GM18873 (cell line): ENCODE measurements at regions not wholly inside any gene's neighbourhood (a gene's known extent, or its start where the extent isn't known, plus 50 kb on each side); places are given as distances from the start of the nearest gene placed in this dataset.
"Not testable (repeated sequence)": the region's sequence is repeated elsewhere in the genome, so short reads cannot be mapped to it uniquely, and the experiment has no call there.

ENCODE experiments used
- ATAC-seq: cut with Tn5 transposase; IDR thresholded peaks from one replicate; pipeline ENCODE4 v1.9.1; 2021; ENCODE audit warnings: mild to moderate bottlenecking, moderate library complexity, moderate number of reproducible peaks; ENCODE audit not compliant: unreplicated experiment, low FRiP score

DNA sequence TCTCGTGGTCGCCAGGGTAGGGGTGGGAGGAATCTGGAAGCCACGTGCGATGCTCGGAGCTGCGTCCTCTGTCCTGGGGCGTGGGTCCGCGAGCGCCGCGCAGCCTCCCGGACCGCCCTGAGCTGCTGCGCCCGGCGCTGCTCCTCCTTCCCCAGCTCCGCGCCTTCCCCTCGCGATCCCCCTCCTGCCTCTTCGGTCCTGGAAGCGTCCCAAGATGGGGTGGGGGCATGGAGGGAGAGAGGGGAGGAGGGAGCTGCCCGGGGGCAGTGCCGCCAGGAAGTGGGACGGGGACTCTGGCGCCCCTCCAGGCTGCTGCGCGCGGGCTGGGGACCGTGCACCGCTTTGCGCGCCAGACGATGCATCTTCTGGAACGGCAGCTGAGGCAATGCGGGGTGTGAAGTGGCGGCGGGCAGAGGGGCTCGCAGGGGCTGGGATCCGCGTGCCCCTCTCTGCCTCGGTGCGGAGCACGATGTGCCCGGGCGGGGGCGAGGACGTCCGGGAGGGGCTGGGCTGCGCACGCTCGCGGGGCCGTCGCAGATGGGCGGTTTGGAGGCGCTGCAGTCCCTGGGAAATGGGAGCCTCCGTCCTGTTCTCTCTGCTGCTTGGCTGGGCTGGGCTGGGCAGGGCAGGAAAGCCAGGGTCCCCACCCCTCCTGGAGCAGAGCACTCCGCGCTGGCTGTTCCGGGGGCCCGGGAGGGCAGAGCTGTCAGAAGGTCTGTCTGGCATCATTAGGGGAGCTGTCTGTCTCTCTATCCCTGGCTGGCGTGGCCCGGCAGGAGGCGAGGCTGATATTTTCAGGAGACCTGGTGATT lies 388.0 kb downstream of the SEC14L1 start:
- no peak for ATAC-seq

- ATAC-seq: no peak
Observed at GRCh38 chr17:77529328-77529650, 388.5 kb downstream of the SEC14L1 start.

- no peak for ATAC-seq
Observed at GRCh38 chr17:77530591-77530990, 389.8 kb downstream of the SEC14L1 start.

- ATAC-seq: no peak
Observed at GRCh38 chr17:77531002-77531401, 390.2 kb downstream of the SEC14L1 start.

DNA sequence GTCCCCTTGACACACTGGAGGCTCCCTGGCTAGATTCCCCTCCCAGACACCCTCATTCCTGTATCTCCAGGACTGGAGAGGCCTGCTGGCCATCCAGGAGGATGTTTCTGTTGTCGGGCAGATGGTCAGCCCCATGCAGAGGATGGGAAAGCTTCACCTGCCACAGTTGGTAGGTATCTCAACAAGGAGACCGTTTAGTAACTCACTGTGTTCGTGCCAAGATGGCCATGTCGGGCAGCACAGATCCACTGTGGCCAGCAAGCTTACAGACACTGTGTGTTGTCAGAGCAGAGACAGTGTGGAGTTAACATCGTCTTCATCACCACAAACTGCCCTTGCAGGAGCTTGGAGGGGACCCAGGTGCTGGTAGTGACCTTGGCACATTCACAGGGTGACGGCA lies 390.9 kb downstream of the SEC14L1 start:
- ATAC-seq: no peak

DNA sequence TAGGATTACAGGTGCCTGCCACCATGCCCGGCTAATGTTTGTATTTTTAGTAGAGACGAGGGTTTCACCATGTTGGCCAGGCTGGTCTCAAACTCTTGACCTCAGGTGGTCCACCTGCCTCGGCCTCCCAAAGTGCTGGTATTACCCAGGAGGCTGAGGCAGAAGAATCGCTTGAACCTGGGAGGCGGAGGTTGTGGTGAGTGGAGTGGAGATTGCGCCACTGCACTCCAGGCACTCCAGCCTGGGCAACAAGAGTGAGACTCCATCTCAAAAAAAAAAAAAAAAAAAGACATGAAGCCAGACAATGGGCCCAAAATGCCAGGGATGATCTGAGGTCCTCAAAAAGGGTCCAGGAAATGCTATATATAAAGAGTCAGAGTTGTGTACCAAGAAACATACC lies 392.9 kb downstream of the SEC14L1 start:
- not testable (repeated sequence) for ATAC-seq

DNA sequence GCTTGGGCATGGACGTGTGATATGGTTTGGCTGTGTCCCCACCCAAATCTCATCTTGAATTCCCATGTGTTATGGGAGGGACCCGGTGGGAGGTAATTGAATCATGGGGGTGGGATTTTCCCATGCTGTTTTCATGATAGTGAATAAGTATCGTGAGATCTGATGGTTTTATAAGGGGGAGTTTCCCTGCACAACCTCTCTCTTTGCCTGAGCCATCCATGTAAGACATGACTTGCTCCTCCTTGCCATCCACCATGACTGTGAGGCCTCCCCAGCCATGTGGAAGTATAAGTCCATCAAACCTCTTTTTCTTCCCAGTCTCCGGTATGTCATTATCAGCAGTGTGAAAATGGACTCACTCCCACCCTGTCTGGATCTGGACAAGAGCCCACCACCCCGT lies 393.4 kb downstream of the SEC14L1 start:
- ATAC-seq: no peak

DNA sequence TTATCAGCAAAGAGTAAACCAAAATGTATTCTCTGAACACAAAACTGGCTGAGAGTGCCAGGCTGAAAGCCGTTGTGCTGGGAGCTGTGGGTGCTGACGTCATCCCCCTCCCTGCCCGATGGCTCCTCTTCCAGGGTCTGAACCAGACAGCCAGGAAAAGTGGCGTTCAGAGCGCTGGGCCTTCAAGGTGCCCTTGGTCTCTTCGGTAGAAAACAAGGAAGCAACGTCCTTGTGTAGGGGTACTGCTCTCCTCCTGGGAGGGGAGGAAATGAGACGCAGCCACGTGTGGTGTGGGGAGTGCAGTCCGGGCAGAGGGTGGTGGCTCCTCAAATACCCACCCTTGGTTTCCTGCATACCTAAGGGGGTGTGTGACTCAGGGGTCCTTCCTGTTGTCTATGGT lies 394.7 kb downstream of the SEC14L1 start:
- no peak for ATAC-seq

DNA sequence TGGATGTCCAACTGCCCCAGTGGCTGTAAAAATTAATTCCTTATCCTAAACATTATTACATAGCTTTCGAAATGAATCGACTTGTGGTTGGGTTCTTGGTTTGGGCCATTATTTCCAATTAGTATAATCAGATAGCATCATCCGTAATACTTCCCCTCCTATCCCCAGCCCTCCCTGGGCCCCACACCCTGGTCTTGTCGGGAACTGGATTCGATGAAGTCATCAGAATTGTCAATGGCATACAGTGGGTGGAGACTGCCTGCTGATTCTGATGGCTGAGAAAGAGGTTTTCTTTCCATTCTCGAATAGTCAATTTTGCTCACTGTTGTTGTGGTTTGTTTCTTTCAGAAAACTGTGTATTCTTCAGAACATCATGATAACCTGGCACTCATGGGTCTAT lies 395.1 kb downstream of the SEC14L1 start:
- no peak for ATAC-seq

GRCh38 chr17:77537566-77537965 lies 396.8 kb downstream of the SEC14L1 start:
- no peak for ATAC-seq

DNA sequence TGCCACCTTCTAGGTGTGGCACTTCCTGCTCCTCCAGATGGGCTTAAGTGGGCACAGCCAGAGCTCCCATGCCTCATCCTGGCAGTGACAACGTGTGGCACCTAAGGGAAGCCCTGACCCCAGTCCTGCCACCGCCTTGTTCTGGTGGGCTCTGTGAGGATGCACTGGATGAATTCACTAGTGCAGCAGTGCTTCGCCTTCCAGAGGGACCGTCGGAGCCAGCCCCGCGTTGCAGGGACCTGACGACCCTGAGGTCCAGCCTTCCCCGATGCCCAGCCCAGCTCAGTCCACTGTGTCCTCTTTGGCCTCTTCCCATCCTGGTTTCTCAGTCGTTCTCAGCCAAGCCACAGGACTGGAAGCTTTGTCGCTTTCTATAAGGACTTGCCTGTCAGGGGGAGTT lies 399.8 kb downstream of the SEC14L1 start:
- no peak for ATAC-seq

DNA sequence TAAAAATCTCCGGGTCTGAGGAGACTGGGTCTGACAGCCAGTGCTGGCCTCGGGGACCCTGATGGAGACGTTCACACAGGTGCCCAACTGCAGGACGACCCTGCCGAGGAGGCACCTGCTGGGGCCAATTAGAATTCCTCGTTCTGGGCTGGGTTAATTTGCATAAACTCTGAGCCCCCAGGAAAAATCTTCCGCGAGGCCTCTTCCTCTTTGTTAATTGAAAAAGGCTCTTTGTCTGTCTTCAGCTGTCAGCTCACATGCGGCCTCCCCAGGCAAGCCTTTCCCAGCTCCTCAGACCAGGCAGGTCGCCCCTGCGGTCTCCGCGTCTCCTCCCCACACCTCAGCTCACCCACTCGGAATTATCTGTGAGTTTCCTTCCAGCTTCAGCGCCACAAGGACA lies 400.2 kb downstream of the SEC14L1 start:
- ATAC-seq: no peak

DNA sequence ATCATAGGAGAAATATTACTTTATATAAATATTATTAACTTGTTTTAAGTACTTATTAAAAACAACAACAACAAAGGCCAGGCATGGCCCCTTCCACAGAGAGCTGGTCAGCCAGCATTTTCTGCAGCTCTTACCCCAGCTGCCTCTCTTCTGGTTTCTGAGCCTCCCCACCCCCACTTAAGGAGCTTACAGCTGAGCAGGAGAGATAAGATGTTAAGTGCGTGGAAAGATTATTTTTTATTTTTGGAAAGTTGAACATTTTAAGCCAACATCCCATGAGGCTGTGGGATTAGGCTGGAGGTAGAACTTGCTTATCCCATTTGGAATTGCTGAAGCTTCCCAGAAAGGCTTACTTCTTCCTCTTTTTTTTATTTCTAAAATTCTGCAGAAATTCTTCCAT lies 401.2 kb downstream of the SEC14L1 start:
- no peak for ATAC-seq

- no peak for ATAC-seq
Observed at GRCh38 chr17:77542551-77543490, 402.1 kb downstream of the SEC14L1 start.

DNA sequence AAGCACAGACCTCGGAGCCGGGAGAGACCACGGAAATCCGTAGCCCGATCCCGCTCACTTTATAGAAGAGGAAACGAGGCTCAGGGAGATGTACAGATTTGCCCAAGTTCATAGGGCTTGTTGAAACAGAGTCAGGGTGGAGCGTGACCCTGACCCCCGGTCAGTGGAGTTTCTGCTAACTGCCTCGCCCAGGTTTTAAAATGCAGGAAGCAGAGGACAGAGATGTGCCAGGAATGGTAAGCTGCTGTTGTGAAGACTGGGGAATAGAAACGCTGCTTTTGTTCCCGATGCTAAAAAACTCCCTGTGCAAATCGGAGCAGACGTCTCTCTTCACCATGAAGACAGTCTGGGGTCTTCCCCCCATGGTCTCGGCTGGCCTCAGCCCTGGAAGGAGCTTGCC lies 403.0 kb downstream of the SEC14L1 start:
- ATAC-seq: no peak

DNA sequence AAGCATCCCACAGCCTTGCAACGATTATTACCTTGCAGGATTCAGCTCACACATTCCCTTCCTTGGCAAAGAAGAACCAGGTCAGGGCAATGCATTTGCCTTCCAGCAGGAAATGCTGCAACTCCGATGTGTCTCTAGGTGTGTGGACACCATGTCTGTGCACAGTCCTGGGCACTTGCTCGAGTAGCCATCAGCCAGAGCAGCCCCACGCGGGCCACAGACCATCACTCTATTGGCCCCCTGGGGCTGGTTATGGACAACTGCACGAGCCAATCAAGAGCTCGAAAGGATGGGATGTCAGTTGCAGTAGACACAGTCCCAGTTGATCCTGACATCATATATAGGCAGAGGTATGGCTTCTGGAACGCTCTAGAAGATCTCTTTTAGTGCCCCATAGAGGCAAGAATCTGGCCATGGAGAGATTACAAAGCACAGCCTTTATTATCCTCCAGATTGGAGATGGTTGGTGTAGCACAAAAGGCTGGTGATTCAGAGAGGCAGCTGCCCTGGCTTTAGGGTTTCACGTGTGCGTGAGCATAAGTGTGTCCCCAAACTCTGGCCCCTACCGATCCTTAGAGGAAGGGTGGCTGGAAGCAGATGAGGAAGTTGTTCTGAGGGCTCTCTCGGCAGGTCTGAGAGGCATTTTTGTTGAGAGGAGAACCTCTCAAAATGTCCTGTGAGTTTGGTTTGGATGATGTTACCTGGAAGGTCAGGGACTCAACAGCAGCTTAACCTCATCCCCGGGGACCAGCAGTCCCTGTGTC lies 403.8 kb downstream of the SEC14L1 start:
- no peak for ATAC-seq

- no peak for ATAC-seq
Observed at GRCh38 chr17:77546772-77547241, 406.0 kb downstream of the SEC14L1 start.

- ATAC-seq: no peak
Observed at GRCh38 chr17:77548967-77549366, 408.2 kb downstream of the SEC14L1 start.

DNA sequence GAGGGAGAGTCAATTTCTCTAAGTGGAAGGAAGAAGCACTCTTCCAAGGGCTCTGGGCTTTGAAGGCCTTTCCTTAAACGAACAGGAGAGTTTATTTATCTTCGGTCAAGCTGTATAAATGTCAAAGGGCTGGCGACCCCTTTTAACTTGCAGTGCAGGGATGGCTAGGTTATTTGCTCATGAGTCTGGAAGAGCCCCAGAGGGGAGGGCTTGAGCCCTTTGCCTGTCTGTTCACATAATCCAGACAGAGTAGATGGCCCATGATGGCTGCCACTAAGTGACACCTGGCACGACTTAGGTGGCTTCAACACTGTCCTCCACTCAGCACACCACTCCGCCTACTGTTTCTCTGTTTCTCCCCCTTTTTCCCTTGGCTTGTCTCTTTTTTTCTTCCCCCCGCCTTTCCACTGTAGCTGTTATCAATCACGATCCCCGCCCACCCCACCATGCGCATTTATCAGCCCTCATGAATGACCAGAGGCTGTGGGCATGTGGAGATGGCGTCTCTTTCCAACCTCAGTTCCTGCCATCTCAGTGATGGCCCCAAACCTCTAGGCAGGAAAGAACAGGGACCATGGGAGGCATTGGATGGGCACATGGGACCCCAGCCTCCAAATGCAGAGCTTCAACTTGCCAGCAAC lies 408.7 kb upstream of the TNRC6C start:
- no peak for ATAC-seq

GRCh38 chr17:77553459-77554066 lies 404.9 kb upstream of the TNRC6C start:
- no peak for ATAC-seq
